ENCODE measurements at regions not wholly inside any gene's neighbourhood (a gene's known extent, or its start where the extent isn't known, plus 50 kb on each side); places are given as distances from the start of the nearest gene placed in this dataset.

DNA sequence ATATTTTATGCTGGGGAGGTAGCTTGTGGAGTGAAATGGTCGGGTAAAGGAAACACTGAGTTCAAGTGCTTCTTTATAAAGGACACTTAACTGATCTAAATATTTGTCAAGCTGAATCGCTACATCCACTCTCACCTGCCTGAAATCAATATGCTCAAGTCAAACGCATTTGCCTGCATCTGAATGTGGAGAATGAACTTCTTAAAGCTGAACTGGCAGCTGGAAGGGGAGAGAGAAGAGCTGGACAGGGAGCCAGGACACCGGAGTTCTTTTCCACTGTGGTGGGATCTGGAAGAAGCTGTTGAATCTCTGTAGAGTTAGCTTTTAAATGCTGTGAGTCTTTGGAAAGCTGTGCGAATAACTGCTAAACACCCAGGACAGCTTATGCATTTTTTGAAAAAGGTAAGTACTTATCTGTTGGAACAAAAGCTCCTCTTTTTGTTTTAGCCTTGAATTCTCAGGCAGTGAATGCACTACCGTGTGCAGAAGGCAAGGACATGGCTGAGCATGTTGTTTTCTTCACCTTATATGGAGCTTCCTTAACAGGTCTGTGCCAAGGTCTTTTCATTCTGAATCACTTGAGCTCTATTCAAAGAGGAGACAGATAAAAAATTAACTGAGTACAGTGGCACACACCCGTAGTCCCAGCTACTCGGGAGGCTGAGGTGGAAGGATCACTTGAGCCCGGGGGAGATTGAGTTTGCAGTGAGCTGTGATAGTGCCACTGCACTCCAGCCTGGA is 74.2 kb upstream of the KLF7 start:
- Histone ChIP-seq H3K9me3 (ENCODE audit: control insufficient read depth, low read length) (no peaks in the 10 kb centered on the region), H3K4me1 (no peaks in the 10 kb centered on the region), H3K79me2 (no peaks in the 10 kb centered on the region), H3K27me3 (ENCODE audit: control insufficient read depth, insufficient read depth, low read length) (no peaks in the 10 kb centered on the region), H3K4me2 (ENCODE audit: low read length) (no peak overlapping the region), H3K36me3 (ENCODE audit: control insufficient read depth, insufficient read depth, low read length) (no peaks in the 10 kb centered on the region), H3K9ac (no peak overlapping the region), H3K4me3 (ENCODE audit: low read depth, low read length) (no peak overlapping the region), H2AFZ (no peak overlapping the region), H3K27ac (no peak overlapping the region)
- TF ChIP-seq, protein P1, sequence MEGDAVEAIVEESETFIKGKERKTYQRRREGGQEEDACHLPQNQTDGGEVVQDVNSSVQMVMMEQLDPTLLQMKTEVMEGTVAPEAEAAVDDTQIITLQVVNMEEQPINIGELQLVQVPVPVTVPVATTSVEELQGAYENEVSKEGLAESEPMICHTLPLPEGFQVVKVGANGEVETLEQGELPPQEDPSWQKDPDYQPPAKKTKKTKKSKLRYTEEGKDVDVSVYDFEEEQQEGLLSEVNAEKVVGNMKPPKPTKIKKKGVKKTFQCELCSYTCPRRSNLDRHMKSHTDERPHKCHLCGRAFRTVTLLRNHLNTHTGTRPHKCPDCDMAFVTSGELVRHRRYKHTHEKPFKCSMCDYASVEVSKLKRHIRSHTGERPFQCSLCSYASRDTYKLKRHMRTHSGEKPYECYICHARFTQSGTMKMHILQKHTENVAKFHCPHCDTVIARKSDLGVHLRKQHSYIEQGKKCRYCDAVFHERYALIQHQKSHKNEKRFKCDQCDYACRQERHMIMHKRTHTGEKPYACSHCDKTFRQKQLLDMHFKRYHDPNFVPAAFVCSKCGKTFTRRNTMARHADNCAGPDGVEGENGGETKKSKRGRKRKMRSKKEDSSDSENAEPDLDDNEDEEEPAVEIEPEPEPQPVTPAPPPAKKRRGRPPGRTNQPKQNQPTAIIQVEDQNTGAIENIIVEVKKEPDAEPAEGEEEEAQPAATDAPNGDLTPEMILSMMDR (IDR thresholded peaks at IDR 0.05) = no peak

DNA sequence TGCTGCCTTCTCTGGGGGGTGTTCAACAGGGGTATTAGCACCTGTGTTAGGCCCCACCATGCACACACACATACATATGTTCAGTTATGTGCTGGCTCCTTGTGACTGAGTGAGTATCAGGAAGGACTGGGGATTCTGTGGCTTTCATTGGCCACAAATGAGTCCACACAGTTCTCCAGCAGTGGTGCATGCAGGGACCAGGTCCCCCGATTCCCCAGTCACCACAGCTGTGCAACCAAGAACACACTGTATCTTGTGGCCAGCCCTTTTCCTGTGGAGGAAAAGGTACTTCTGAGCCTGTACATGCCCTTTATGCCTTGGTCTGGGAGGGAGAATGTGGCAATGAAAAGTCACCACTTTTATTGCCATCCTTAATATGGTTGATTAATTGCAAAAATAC is 74.9 kb upstream of the KLF7 start:
- H3K9me3 ChIP-seq (ENCODE audit: control insufficient read depth, low read length) = no peaks in the 10 kb centered on the region
- no peak overlapping the region for H3K27ac ChIP-seq
- H3K79me2 ChIP-seq = no peaks in the 10 kb centered on the region
- TF ChIP-seq, protein P1 (IDR thresholded peaks at IDR 0.05) = no peak
- no peaks in the 10 kb centered on the region for H3K36me3 ChIP-seq (ENCODE audit: control insufficient read depth, insufficient read depth, low read length)
- H3K9ac ChIP-seq = no peak overlapping the region
- no peaks in the 10 kb centered on the region for H3K27me3 ChIP-seq (ENCODE audit: control insufficient read depth, insufficient read depth, low read length)
- H3K4me3 ChIP-seq (ENCODE audit: low read depth, low read length) = no peak overlapping the region
- no peak overlapping the region for H2AFZ ChIP-seq
- H3K4me2 ChIP-seq (ENCODE audit: low read length) = no peak overlapping the region
- no peaks in the 10 kb centered on the region for H3K4me1 ChIP-seq

DNA sequence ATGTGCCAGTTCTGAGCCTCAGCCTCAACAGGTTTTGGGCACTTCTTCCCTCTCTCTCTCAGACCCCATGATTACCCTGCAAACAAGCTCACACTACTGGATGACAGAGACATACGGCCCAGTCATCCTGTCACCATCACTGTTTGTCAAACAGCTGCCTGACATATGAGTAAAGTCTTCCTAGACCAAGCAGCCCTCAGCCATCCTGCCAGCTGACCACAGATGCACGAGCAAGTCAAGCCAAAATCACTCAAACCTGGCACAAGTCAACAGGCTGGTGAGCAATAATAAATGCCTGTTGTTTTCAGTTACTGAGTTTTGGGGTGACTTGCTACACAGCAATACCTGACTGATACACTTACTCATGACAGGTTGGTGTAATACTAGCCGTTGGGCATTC is 75.5 kb upstream of the KLF7 start:
- TF ChIP-seq, protein P1 (IDR thresholded peaks at IDR 0.05) = no peak
- H3K27ac ChIP-seq = no peak overlapping the region

DNA sequence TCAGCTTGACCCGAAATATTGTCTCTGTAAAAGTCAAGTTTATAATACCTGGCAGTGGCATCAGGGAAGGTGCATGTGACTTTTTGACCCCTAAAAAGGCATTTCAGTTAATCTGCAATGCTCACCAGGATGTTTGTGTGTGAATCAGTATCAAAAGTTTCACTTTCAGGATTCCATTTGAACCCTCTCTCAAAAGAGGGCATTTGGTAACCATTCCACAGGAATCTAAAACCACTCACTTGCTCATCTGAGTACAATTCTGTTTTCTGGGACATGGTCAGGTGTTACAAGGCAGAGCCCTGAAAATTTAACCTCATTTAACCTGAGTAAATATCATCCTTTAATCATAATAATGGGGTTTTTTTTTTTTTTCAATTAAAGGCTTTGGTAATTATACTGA is 77.9 kb upstream of the KLF7 start:
- H2AFZ ChIP-seq = no peak overlapping the region
- H3K4me3 ChIP-seq (ENCODE audit: low read depth, low read length) = no peak overlapping the region
- no peaks in the 10 kb centered on the region for H3K79me2 ChIP-seq
- H3K4me2 ChIP-seq (ENCODE audit: low read length) = no peak overlapping the region
- H3K36me3 ChIP-seq (ENCODE audit: control insufficient read depth, insufficient read depth, low read length) = no peaks in the 10 kb centered on the region
- no peaks in the 10 kb centered on the region for H3K27me3 ChIP-seq (ENCODE audit: control insufficient read depth, insufficient read depth, low read length)
- no peak overlapping the region for H3K27ac ChIP-seq
- TF ChIP-seq, protein P1 (IDR thresholded peaks at IDR 0.05) = no peak
- H3K9ac ChIP-seq = no peak overlapping the region
- H3K9me3 ChIP-seq (ENCODE audit: control insufficient read depth, low read length) = no peaks in the 10 kb centered on the region
- no peaks in the 10 kb centered on the region for H3K4me1 ChIP-seq

More for the DNA sequence above, 75.5 kb upstream of the KLF7 start:
- H3K9ac ChIP-seq = no peak overlapping the region
- H3K79me2 ChIP-seq = no peaks in the 10 kb centered on the region
- H3K4me1 ChIP-seq = no peaks in the 10 kb centered on the region
- no peaks in the 10 kb centered on the region for H3K9me3 ChIP-seq (ENCODE audit: control insufficient read depth, low read length)
- H3K36me3 ChIP-seq (ENCODE audit: control insufficient read depth, insufficient read depth, low read length) = no peaks in the 10 kb centered on the region
- H3K4me2 ChIP-seq (ENCODE audit: low read length) = no peak overlapping the region
- no peak overlapping the region for H3K4me3 ChIP-seq (ENCODE audit: low read depth, low read length)
- no peaks in the 10 kb centered on the region for H3K27me3 ChIP-seq (ENCODE audit: control insufficient read depth, insufficient read depth, low read length)
- H2AFZ ChIP-seq = no peak overlapping the region

Measured in parathyroid adenoma (tissue), 2 donors.